Subcutaneous abdominal adipose tissue (tissue), 5 donors: ENCODE measurements at regions not wholly inside any gene's neighbourhood (a gene's known extent, or its start where the extent isn't known, plus 50 kb on each side); places are given as distances from the start of the nearest gene placed in this dataset.
"Not testable (repeated sequence)": the region's sequence is repeated elsewhere in the genome, so short reads cannot be mapped to it uniquely, and the experiment has no call there.

Experiments
- H3K27ac ChIP-seq: one replicate; pipeline ENCODE4 v1.7.0; 2013; ENCODE audit warnings: low read depth, mild to moderate bottlenecking, inconsistent platforms, low read length, moderate library complexity
- H3K27me3 ChIP-seq, 5 donors: one replicate each; pipeline ENCODE4 v1.7.0; 2013; ENCODE audit warnings: low read length in 5 of 5, inconsistent platforms in 1 of 5; ENCODE audit not compliant: control insufficient read depth in 5 of 5, insufficient read depth in 4 of 5
- H3K36me3 ChIP-seq, 5 donors: one replicate each; pipeline ENCODE4 v1.7.0; 2013; ENCODE audit warnings: low read length in 5 of 5; ENCODE audit not compliant: control insufficient read depth in 5 of 5, insufficient read depth in 5 of 5
- H3K4me1 ChIP-seq, 5 donors: one replicate each; pipeline ENCODE4 v1.7.0; 2013; ENCODE audit warnings: low read length in 5 of 5, mild to moderate bottlenecking in 3 of 5, moderate library complexity in 1 of 5; ENCODE audit not compliant: control insufficient read depth in 5 of 5, insufficient read depth in 5 of 5
- H3K4me3 ChIP-seq, 5 donors: one replicate each; pipeline ENCODE4 v1.7.0; 2013; ENCODE audit warnings: low read length in 5 of 5, low read depth in 1 of 5
- H3K9ac ChIP-seq, 5 donors: one replicate each; pipeline ENCODE4 v1.7.0; 2013; ENCODE audit warnings: low read length in 5 of 5, mild to moderate bottlenecking in 4 of 5, moderate library complexity in 3 of 5
- H3K9me3 ChIP-seq, 5 donors: one replicate each; pipeline ENCODE4 v1.7.0; 2013; ENCODE audit warnings: low read length in 5 of 5; ENCODE audit not compliant: control insufficient read depth in 5 of 5
- donor health status: healthy.
- donor health status: healthy.
- donor health status: healthy.
- donor health status: healthy.
- donor health status: healthy.

GRCh38 chr2:84231478-84231877 is 227.6 kb downstream of the SUCLG1 start:
- no peak overlapping the region for H3K27ac ChIP-seq
- no peaks in the 10 kb centered on the region for H3K27me3 ChIP-seq
- no peak overlapping the region for H3K9ac ChIP-seq
- H3K36me3 ChIP-seq: no peaks in the 10 kb centered on the region
- no peaks in the 10 kb centered on the region for H3K4me1 ChIP-seq
- no peaks in the 10 kb centered on the region for H3K9me3 ChIP-seq
- H3K4me3 ChIP-seq: no peak overlapping the region

GRCh38 chr2:84224121-84224520 is 235.0 kb downstream of the SUCLG1 start:
- H3K27me3 ChIP-seq: no peaks in the 10 kb centered on the region
- H3K27ac ChIP-seq: no peak overlapping the region

GRCh38 chr2:84223191-84223590 is 235.9 kb downstream of the SUCLG1 start:
- Histone ChIP-seq H3K36me3 (no peaks in the 10 kb centered on the region), H3K27ac (no peak overlapping the region), H3K4me3 (no peak overlapping the region), H3K9ac (no peak overlapping the region), H3K27me3 (no peaks in the 10 kb centered on the region), H3K4me1 (peaks cover 0 to 8% (median 0%) of the 10 kb centered on the region in 5 donors), H3K9me3 (no peaks in the 10 kb centered on the region)

More at GRCh38 chr2:84224121-84224520, 235.0 kb downstream of the SUCLG1 start:
- H3K9ac ChIP-seq: no peak overlapping the region
- H3K36me3 ChIP-seq: no peaks in the 10 kb centered on the region
- H3K4me1 ChIP-seq: peaks cover 0 to under 1% (median 0%) of the 10 kb centered on the region in 5 donors
- no peaks in the 10 kb centered on the region for H3K9me3 ChIP-seq
- H3K4me3 ChIP-seq: no peak overlapping the region

GRCh38 chr2:84221102-84221501 is 238.0 kb downstream of the SUCLG1 start:
- H3K9me3 ChIP-seq, H3K4me3 ChIP-seq, H3K27ac ChIP-seq, H3K36me3 ChIP-seq, H3K27me3 ChIP-seq, H3K4me1 ChIP-seq, H3K9ac ChIP-seq: not testable (repeated sequence)

GRCh38 chr2:84217456-84217855 is 241.6 kb downstream of the SUCLG1 start:
- Histone ChIP-seq H3K27ac (no peak overlapping the region), H3K4me3 (no peak overlapping the region), H3K9me3 (no peaks in the 10 kb centered on the region), H3K36me3 (no peaks in the 10 kb centered on the region), H3K27me3 (no peaks in the 10 kb centered on the region), H3K4me1 (peaks cover 0 to 19% (median 5%) of the 10 kb centered on the region in 5 donors), H3K9ac (no peak overlapping the region)

GRCh38 chr2:84214455-84214854 is 244.6 kb downstream of the SUCLG1 start:
- H3K27ac ChIP-seq: no peak overlapping the region
- H3K4me3 ChIP-seq: no peak overlapping the region
- H3K4me1 ChIP-seq: peaks cover 0 to 19% (median 5%) of the 10 kb centered on the region in 5 donors
- no peak overlapping the region for H3K9ac ChIP-seq
- no peaks in the 10 kb centered on the region for H3K27me3 ChIP-seq
- no peaks in the 10 kb centered on the region for H3K36me3 ChIP-seq
- no peaks in the 10 kb centered on the region for H3K9me3 ChIP-seq

GRCh38 chr2:84212611-84213314 is 246.3 kb downstream of the SUCLG1 start:
- no peak overlapping the region for H3K9ac ChIP-seq
- peaks cover 0 to 11% (median 5%) of the 10 kb centered on the region in 5 donors for H3K4me1 ChIP-seq
- no peaks in the 10 kb centered on the region for H3K9me3 ChIP-seq
- no peak overlapping the region for H3K4me3 ChIP-seq
- no peaks in the 10 kb centered on the region for H3K36me3 ChIP-seq
- H3K27ac ChIP-seq: no peak overlapping the region
- H3K27me3 ChIP-seq: no peaks in the 10 kb centered on the region

- H3K4me1 ChIP-seq: peaks cover 0 to 10% (median 0%) of the 10 kb centered on the region in 5 donors
Measured at GRCh38 chr2:84209941-84210340, 249.1 kb downstream of the SUCLG1 start.

GRCh38 chr2:84204995-84205394 is 254.1 kb downstream of the SUCLG1 start:
- Histone ChIP-seq H3K27me3 (no peaks in the 10 kb centered on the region), H3K4me1 (peaks cover 0 to 4% (median 0%) of the 10 kb centered on the region in 5 donors), H3K9me3 (no peaks in the 10 kb centered on the region), H3K9ac (no peak overlapping the region), H3K36me3 (no peaks in the 10 kb centered on the region), H3K4me3 (no peak overlapping the region), H3K27ac (no peak overlapping the region)

More at GRCh38 chr2:84209941-84210340, 249.1 kb downstream of the SUCLG1 start:
- no peak overlapping the region for H3K4me3 ChIP-seq
- H3K36me3 ChIP-seq: no peaks in the 10 kb centered on the region
- H3K9me3 ChIP-seq: no peaks in the 10 kb centered on the region
- H3K9ac ChIP-seq: no peak overlapping the region
- no peak overlapping the region for H3K27ac ChIP-seq
- H3K27me3 ChIP-seq: no peaks in the 10 kb centered on the region

GRCh38 chr2:84202166-84202565 is 256.9 kb downstream of the SUCLG1 start:
- Histone ChIP-seq H3K4me1 (peaks cover 0 to 4% (median 0%) of the 10 kb centered on the region in 5 donors), H3K4me3 (no peak overlapping the region), H3K27ac (no peak overlapping the region), H3K27me3 (no peaks in the 10 kb centered on the region), H3K9ac (no peak overlapping the region), H3K9me3 (no peaks in the 10 kb centered on the region), H3K36me3 (no peaks in the 10 kb centered on the region)
